H1 (cell line): ENCODE measurements at regions not wholly inside any gene's neighbourhood (a gene's known extent, or its start where the extent isn't known, plus 50 kb on each side); places are given as distances from the start of the nearest gene placed in this dataset.

Source experiments
- CTCF ChIA-PET: fragments of 300-600 bp; sonication (Branson Sonifier 250); formaldehyde crosslinking; loops from one replicate; lab custom pipeline; 2021; ENCODE audit not compliant: partially characterized antibody; lab: Charles Lee
- POLR2A ChIA-PET: fragments of 300-600 bp; sonication (Branson Sonifier 250); formaldehyde crosslinking; loops from one replicate; lab custom pipeline; 2021; ENCODE audit warnings: inconsistent platforms; ENCODE audit not compliant: partially characterized antibody; lab: Charles Lee
- DNase-seq, 2 experiments: peaks; one replicate each; pipeline versions ENCODE4 v3.0.0 to v3.0.0-alpha.2; 2010 to 2022; ENCODE audit warnings: low spot score in 2 of 2, low read depth in 1 of 2, mixed read lengths in 1 of 2
- FAIRE-seq: peaks from 2 replicates; lab custom pipeline; 2011; peaks lifted over from hg19 to GRCh38; lab: Jason Lieb, UNC
- H2AFZ ChIP-seq: 2 replicates; pipeline ENCODE4 v1.8.1; 2012; ENCODE audit warnings: low read length, inconsistent platforms
- H2AK5ac ChIP-seq: 2 replicates; pipeline ENCODE4 v1.6.1; 2013; ENCODE audit warnings: low read depth, low read length
- H2BK120ac ChIP-seq: replicated peaks from 2 replicates; pipeline ENCODE3; 2013; ENCODE audit warnings: low read depth, low read length, inconsistent platforms
- H2BK12ac ChIP-seq: 2 replicates; pipeline ENCODE4 v1.6.1; 2013; ENCODE audit warnings: low read depth, low read length
- H2BK15ac ChIP-seq: 2 replicates; pipeline ENCODE4 v1.6.1; 2013; ENCODE audit warnings: low read length
- H2BK20ac ChIP-seq: 2 replicates; pipeline ENCODE4 v1.6.1; 2013; ENCODE audit warnings: low read length
- H2BK5ac ChIP-seq: 2 replicates; pipeline ENCODE4 v1.6.1; 2013; ENCODE audit warnings: low read depth, low read length
- H3K14ac ChIP-seq: 2 replicates; pipeline ENCODE4 v1.6.1; 2013; ENCODE audit warnings: inconsistent platforms; ENCODE audit not compliant: insufficient read length
- H3K18ac ChIP-seq: 2 replicates; pipeline ENCODE4 v1.6.1; 2013; ENCODE audit warnings: low read length; ENCODE audit errors: extremely low read depth
- H3K23ac ChIP-seq: 2 replicates; pipeline ENCODE4 v1.6.1; 2013; ENCODE audit warnings: inconsistent platforms; ENCODE audit not compliant: insufficient read length
- H3K23me2 ChIP-seq: 2 replicates; pipeline ENCODE4 v1.6.1; 2013; ENCODE audit warnings: low read depth, low read length
- H3K27ac ChIP-seq: 2 replicates; pipeline ENCODE4 v1.6.1; 2011; ENCODE audit warnings: low read depth, low read length, inconsistent platforms
- H3K27me3 ChIP-seq, 4 experiments: replicated peaks in 1 of 4; 1 replicate in 1 of 4; 2 replicates in 3 of 4; pipeline versions ENCODE4 v1.6.1 to v1.8.1; 2011 to 2013; ENCODE audit warnings: low read length in 3 of 4, mild to moderate bottlenecking in 3 of 4, inconsistent platforms in 2 of 4, mixed read lengths in 2 of 4, moderate library complexity in 1 of 4; ENCODE audit not compliant: control insufficient read depth in 3 of 4, insufficient read depth in 3 of 4; ENCODE audit errors: extremely low read depth in 1 of 4
- H3K36me3 ChIP-seq, 4 experiments: 2 replicates each; pipeline versions ENCODE4 v1.6.1 to v1.8.1; 2011 to 2013; ENCODE audit warnings: mild to moderate bottlenecking in 4 of 4, low read length in 3 of 4, moderate library complexity in 2 of 4, control low read depth in 1 of 4, inconsistent platforms in 1 of 4; ENCODE audit not compliant: insufficient read depth in 4 of 4, control insufficient read depth in 2 of 4
- H3K4ac ChIP-seq: replicated peaks from 2 replicates; pipeline ENCODE3; 2013; ENCODE audit warnings: low read length, low read depth, mixed read lengths, inconsistent platforms; ENCODE audit not compliant: insufficient read length
- H3K4me1 ChIP-seq, 4 experiments: replicated peaks in 1 of 4; 1 replicate in 1 of 4; 2 replicates in 3 of 4; pipeline versions ENCODE4 v1.6.1 to v1.8.1; 2011 to 2013; ENCODE audit warnings: low read length in 3 of 4, inconsistent platforms in 2 of 4, mixed read lengths in 1 of 4; ENCODE audit not compliant: insufficient read depth in 4 of 4, control insufficient read depth in 3 of 4
- H3K4me2 ChIP-seq, 2 experiments: 2 replicates each; pipeline versions ENCODE4 v1.6.1 to v1.8.1; 2011 to 2013; ENCODE audit warnings: low read depth in 2 of 2, low read length in 2 of 2, control low read depth in 1 of 2, inconsistent platforms in 1 of 2, mild to moderate bottlenecking in 1 of 2; ENCODE audit not compliant: insufficient read depth in 1 of 2
- H3K4me3 ChIP-seq, 4 experiments: fragments of 200-600, 300-600 bp in 1 of 4; sonication (generic), shearing (Covaris generic), sonication (Bioruptor Twin) in 1 of 4; 2 replicates each; pipeline versions ENCODE4 v1.5.1 to v1.8.1; 2011 to 2016; ENCODE audit warnings: low read length in 4 of 4, low read depth in 3 of 4, control low read depth in 2 of 4, inconsistent platforms in 2 of 4, mild to moderate bottlenecking in 2 of 4, mixed read lengths in 1 of 4, moderate library complexity in 1 of 4; ENCODE audit not compliant: insufficient read depth in 2 of 4; ENCODE audit errors: extremely low read depth in 1 of 4
- H3K56ac ChIP-seq: replicated peaks from 2 replicates; pipeline ENCODE3; 2013; ENCODE audit warnings: low read depth, mild to moderate bottlenecking, mixed read lengths, low read length, inconsistent platforms; ENCODE audit not compliant: insufficient read length
- H3K79me1 ChIP-seq: 2 replicates; pipeline ENCODE4 v1.6.1; 2013; ENCODE audit warnings: low read depth, low read length, control low read depth
- H3K79me2 ChIP-seq, 2 experiments: 2 replicates each; pipeline versions ENCODE4 v1.6.1 to v1.8.1; 2012 to 2013; ENCODE audit warnings: low read length in 2 of 2, mild to moderate bottlenecking in 2 of 2, inconsistent platforms in 1 of 2; ENCODE audit not compliant: insufficient read depth in 2 of 2, control insufficient read depth in 1 of 2
- H3K9ac ChIP-seq, 4 experiments: replicated peaks in 1 of 4; 1 replicate in 1 of 4; 2 replicates in 3 of 4; pipeline versions ENCODE4 v1.6.1 to v1.8.1; 2011 to 2013; ENCODE audit warnings: low read depth in 3 of 4, low read length in 3 of 4, control low read depth in 2 of 4, mild to moderate bottlenecking in 2 of 4, moderate library complexity in 2 of 4, inconsistent platforms in 1 of 4; ENCODE audit errors: extremely low read depth in 1 of 4
- H3K9me3 ChIP-seq, 2 experiments: 2 replicates each; pipeline versions ENCODE4 v1.6.1 to v1.8.1; 2012 to 2013; ENCODE audit warnings: mild to moderate bottlenecking in 2 of 2, moderate library complexity in 2 of 2, control low read depth in 1 of 2, inconsistent platforms in 1 of 2, low read depth in 1 of 2, low read length in 1 of 2, mixed read lengths in 1 of 2; ENCODE audit not compliant: insufficient read depth in 2 of 2
- H4K20me1 ChIP-seq, 2 experiments: replicated peaks in 1 of 2; 2 replicates each; pipeline versions ENCODE3 to v1.8.1; 2011 to 2013; ENCODE audit warnings: inconsistent platforms in 2 of 2, low read length in 2 of 2, mild to moderate bottlenecking in 1 of 2; ENCODE audit not compliant: insufficient read depth in 2 of 2, control insufficient read depth in 1 of 2
- H4K5ac ChIP-seq: 2 replicates; pipeline ENCODE4 v1.6.1; 2013; ENCODE audit warnings: low read length, low read depth, mixed read lengths, inconsistent platforms; ENCODE audit not compliant: insufficient read length
- H4K8ac ChIP-seq: 2 replicates; pipeline ENCODE4 v1.8.0; 2013; ENCODE audit warnings: mild to moderate bottlenecking, moderate library complexity, low read length, inconsistent platforms; ENCODE audit not compliant: insufficient read depth; ENCODE audit errors: extremely low read depth
- H4K91ac ChIP-seq: replicated peaks from 2 replicates; pipeline ENCODE3; 2013; ENCODE audit warnings: low read length, mixed read lengths, inconsistent platforms; ENCODE audit not compliant: insufficient read length
- ASH2L ChIP-seq: fragments of 200-600, 300-600 bp; sonication (generic); IDR thresholded peaks from one replicate; pipeline ENCODE4 v1.7.1; 2017; ENCODE audit warnings: low read length
- CEBPB ChIP-seq: IDR thresholded peaks from 2 replicates; pipeline ENCODE4 v1.6.1; 2012; ENCODE audit warnings: low read depth, low read length
- CHD2 ChIP-seq: IDR thresholded peaks from 2 replicates; pipeline ENCODE4 v1.6.1; 2012; ENCODE audit warnings: low read length, improper control_type of control experiment
- EGR1 ChIP-seq: IDR thresholded peaks from 2 replicates; pipeline ENCODE4 v1.6.1; 2011; ENCODE audit warnings: low read depth, low read length, borderline replicate concordance
- GTF2F1 ChIP-seq: IDR thresholded peaks from 2 replicates; pipeline ENCODE4 v1.6.1; 2012; ENCODE audit warnings: low read depth, low read length, improper control_type of control experiment, borderline replicate concordance
- MAFK ChIP-seq: IDR thresholded peaks from 2 replicates; pipeline ENCODE4 v1.6.1; 2012; ENCODE audit warnings: low read depth, mild to moderate bottlenecking, improper control_type of control experiment, low read length
- TAF7 ChIP-seq: optimal IDR thresholded peaks from 2 replicates; pipeline ENCODE3; 2011; ENCODE audit warnings: low read depth, mild to moderate bottlenecking, inconsistent platforms, low read length, moderate library complexity, borderline replicate concordance
- WGBS, 2 experiments: shearing (Covaris generic) in 1 of 2; methylation state at CpG; one replicate each; pipeline versions ENCODE4 v1.1.6 to v1.1.7; 2013 to 2015; ENCODE audit warnings: low lambda C conversion rate in 2 of 2, mixed read lengths in 2 of 2, inconsistent platforms in 1 of 2, low coverage in 1 of 2, missing lambda C conversion rate in 1 of 2; ENCODE audit not compliant: insufficient replicate concordance in 2 of 2, insufficient coverage in 1 of 2, insufficient read length in 1 of 2; ENCODE audit errors: extremely low coverage in 1 of 2, missing lambda C conversion rate in 1 of 2; 5-methylcytosine and 5-hydroxymethylcytosine counted together
- TF ChIP-seq, protein P1 (sequence below): IDR thresholded peaks from 2 replicates; pipeline ENCODE4 v1.6.1; 2012; ENCODE audit warnings: inconsistent platforms

DNA sequence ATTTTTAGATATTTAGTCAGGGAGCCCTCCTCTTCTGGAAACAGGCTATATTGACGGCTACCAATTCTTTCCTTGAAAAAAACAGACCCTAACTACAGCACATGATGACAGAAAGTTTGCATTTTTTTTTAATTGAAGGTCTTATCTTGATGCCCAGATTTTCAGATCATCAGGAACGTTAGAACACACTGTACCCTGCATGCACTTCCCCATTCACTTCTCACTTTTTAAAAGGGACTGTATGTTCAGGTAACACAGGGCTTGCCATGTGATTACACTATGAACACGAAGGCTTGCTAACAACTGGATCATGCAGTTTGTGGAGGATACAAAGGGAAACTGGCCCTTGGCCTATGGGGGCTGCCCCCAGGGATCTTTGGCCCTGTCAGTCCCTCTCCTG lies 92.6 kb downstream of the RPS29 start:
- Histone ChIP-seq H2BK12ac (no peak overlapping the region), H3K4ac (no peak overlapping the region), H3K4me3 (no peak overlapping the region), H3K9me3 (no peaks in the 10 kb centered on the region), H3K9ac (no peak overlapping the region), H4K8ac (no peak overlapping the region), H3K4me1 (no peaks in the 10 kb centered on the region), H2BK5ac (no peak overlapping the region), H2BK15ac (no peak overlapping the region), H3K79me2 (no peaks in the 10 kb centered on the region), H2AK5ac (no peak overlapping the region), H4K5ac (no peak overlapping the region), H2BK120ac (no peak overlapping the region), H3K23me2 (no peaks in the 10 kb centered on the region; the same call in 1 of the 2 replicates), H3K23ac (no peak overlapping the region), H3K56ac (no peak overlapping the region), H2AFZ (no peak overlapping the region), H3K79me1 (no peaks in the 10 kb centered on the region), H4K20me1 (no peaks in the 10 kb centered on the region), H2BK20ac (no peak overlapping the region), H3K14ac (no peak overlapping the region), H3K36me3 (no peaks in the 10 kb centered on the region), H3K27ac (no peak overlapping the region), H3K18ac (no peak overlapping the region), H3K27me3 (no peaks in the 10 kb centered on the region), H4K91ac (no peak overlapping the region), H3K4me2 (no peak overlapping the region)
- ChIA-PET POLR2A (no interaction called here), CTCF (interaction anchor here (0.5 to 2.2 kb wide), 4 partner anchors 8 to 38 kb away, joined by 3 to 5 read pairs (median 4); no protein-coding TSS in a partner anchor)
- 85% methylated on average over 3 of the region's 3 CpGs; no CpG with 5 or more reads in 1 of the 2 experiments for WGBS, 2 experiments
- DNase-seq (no peak), FAIRE-seq (no peak)
- TF ChIP-seq, protein P1, sequence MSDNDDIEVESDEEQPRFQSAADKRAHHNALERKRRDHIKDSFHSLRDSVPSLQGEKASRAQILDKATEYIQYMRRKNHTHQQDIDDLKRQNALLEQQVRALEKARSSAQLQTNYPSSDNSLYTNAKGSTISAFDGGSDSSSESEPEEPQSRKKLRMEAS, result no peak
- TF ChIP-seq TAF7, result no peak
- no peak for TF ChIP-seq GTF2F1
- TF ChIP-seq MAFK, result no peak
- TF ChIP-seq EGR1, result no peak
- no peak for TF ChIP-seq CHD2
- TF ChIP-seq ASH2L, result no peak
- TF ChIP-seq CEBPB, result no peak
